G401.6 (cell line): ENCODE measurements at regions not wholly inside any gene's neighbourhood (a gene's known extent, or its start where the extent isn't known, plus 50 kb on each side); places are given as distances from the start of the nearest gene placed in this dataset.
"Not testable (repeated sequence)": the region's sequence is repeated elsewhere in the genome, so short reads cannot be mapped to it uniquely, and the experiment has no call there.

Source experiments
- FAIRE-seq: peaks from 2 replicates; lab custom pipeline; 2012; peaks lifted over from hg19 to GRCh38; lab: Jason Lieb, UNC

GRCh38 chr4:18234108-18234507, 212.6 kb upstream of the LCORL start:
- FAIRE-seq, result no peak

GRCh38 chr4:18231726-18232125, 210.2 kb upstream of the LCORL start:
- no peak for FAIRE-seq

- no peak for FAIRE-seq
Observed at GRCh38 chr4:18227880-18228279, 206.3 kb upstream of the LCORL start.

GRCh38 chr4:18214411-18215055, 193.0 kb upstream of the LCORL start:
- no peak for FAIRE-seq

- no peak for FAIRE-seq
Observed at GRCh38 chr4:18213576-18214198, 192.1 kb upstream of the LCORL start.

GRCh38 chr4:18209448-18209847, 187.9 kb upstream of the LCORL start:
- FAIRE-seq, result no peak

- FAIRE-seq, result no peak
Observed at GRCh38 chr4:18203966-18204365, 182.4 kb upstream of the LCORL start.

GRCh38 chr4:18202486-18202885, 180.9 kb upstream of the LCORL start:
- no peak for FAIRE-seq

- FAIRE-seq, result no peak
Observed at GRCh38 chr4:18201885-18202284, 180.3 kb upstream of the LCORL start.

GRCh38 chr4:18198653-18199052, 177.1 kb upstream of the LCORL start:
- no peak for FAIRE-seq

GRCh38 chr4:18197467-18197866, 175.9 kb upstream of the LCORL start:
- FAIRE-seq, result no peak

GRCh38 chr4:18194278-18194677, 172.7 kb upstream of the LCORL start:
- no peak for FAIRE-seq

GRCh38 chr4:18192901-18193300, 171.3 kb upstream of the LCORL start:
- no peak for FAIRE-seq

- FAIRE-seq, result no peak
Observed at GRCh38 chr4:18185491-18185890, 163.9 kb upstream of the LCORL start.

GRCh38 chr4:18180892-18181291, 159.3 kb upstream of the LCORL start:
- no peak for FAIRE-seq

- FAIRE-seq, result no peak
Observed at GRCh38 chr4:18180122-18180521, 158.6 kb upstream of the LCORL start.

- no peak for FAIRE-seq
Observed at GRCh38 chr4:18171896-18172295, 150.3 kb upstream of the LCORL start.

- FAIRE-seq, result no peak
Observed at GRCh38 chr4:18167831-18168230, 146.3 kb upstream of the LCORL start.

- no peak for FAIRE-seq
Observed at GRCh38 chr4:18166925-18167324, 145.4 kb upstream of the LCORL start.

GRCh38 chr4:18162453-18162852, 140.9 kb upstream of the LCORL start:
- no peak for FAIRE-seq

GRCh38 chr4:18159117-18159912, 137.8 kb upstream of the LCORL start:
- FAIRE-seq, result not testable (repeated sequence)

- FAIRE-seq, result no peak
Observed at GRCh38 chr4:18155067-18156041, 133.8 kb upstream of the LCORL start.
